Right atrium auricular region (tissue), 2 donors: ENCODE measurements at regions not wholly inside any gene's neighbourhood (a gene's known extent, or its start where the extent isn't known, plus 50 kb on each side); places are given as distances from the start of the nearest gene placed in this dataset.

Source experiments
- DNase-seq: peaks from one replicate; pipeline ENCODE4 v3.0.0-alpha.2; 2019; ENCODE audit warnings: low spot score
- H3K27ac ChIP-seq, 2 donors: fragments of 200-600 bp; sonication (generic); 1 replicate in 1 of 2; 2 replicates in 1 of 2; pipeline ENCODE4 v1.5.1; 2016 to 2019
- H3K27me3 ChIP-seq, 2 donors: fragments of 200-600 bp; sonication (generic); one replicate each; pipeline versions ENCODE4 v1.5.1 to v1.6.0; 2017 to 2019
- H3K36me3 ChIP-seq: fragments of 200-600 bp; sonication (generic); one replicate; pipeline ENCODE4 v1.5.1; 2016
- H3K4me1 ChIP-seq, 2 donors: fragments of 200-600 bp; sonication (generic); one replicate each; pipeline versions ENCODE4 v1.5.1 to v1.6.0; 2017 to 2019
- H3K4me3 ChIP-seq, 2 donors: fragments of 200-600 bp; sonication (generic); 1 replicate in 1 of 2; 2 replicates in 1 of 2; pipeline ENCODE4 v1.5.1; 2017 to 2019; ENCODE audit warnings: mild to moderate bottlenecking in 1 of 2, moderate library complexity in 1 of 2
- H3K9me3 ChIP-seq, 2 donors: fragments of 200-600 bp; sonication (generic); one replicate each; pipeline ENCODE4 v1.5.1; 2019
- TF ChIP-seq, protein P1 (sequence below), 2 donors: fragments of 200-600 bp; sonication (generic); IDR thresholded peaks; one replicate each; pipeline ENCODE4 v1.5.1; 2019; ENCODE audit warnings: antibody characterized with exemption in 2 of 2

GRCh38 chr16:80198311-80199299, 342.2 kb upstream of the DYNLRB2 start:
- Histone ChIP-seq H3K9me3 (no peaks in the 10 kb centered on the region), H3K4me1 (no peaks in the 10 kb centered on the region), H3K4me3 (no peak overlapping the region), H3K36me3 (no peaks in the 10 kb centered on the region), H3K27ac (no peak overlapping the region), H3K27me3 (no peaks in the 10 kb centered on the region)
- no peak for DNase-seq
- TF ChIP-seq, protein P1, sequence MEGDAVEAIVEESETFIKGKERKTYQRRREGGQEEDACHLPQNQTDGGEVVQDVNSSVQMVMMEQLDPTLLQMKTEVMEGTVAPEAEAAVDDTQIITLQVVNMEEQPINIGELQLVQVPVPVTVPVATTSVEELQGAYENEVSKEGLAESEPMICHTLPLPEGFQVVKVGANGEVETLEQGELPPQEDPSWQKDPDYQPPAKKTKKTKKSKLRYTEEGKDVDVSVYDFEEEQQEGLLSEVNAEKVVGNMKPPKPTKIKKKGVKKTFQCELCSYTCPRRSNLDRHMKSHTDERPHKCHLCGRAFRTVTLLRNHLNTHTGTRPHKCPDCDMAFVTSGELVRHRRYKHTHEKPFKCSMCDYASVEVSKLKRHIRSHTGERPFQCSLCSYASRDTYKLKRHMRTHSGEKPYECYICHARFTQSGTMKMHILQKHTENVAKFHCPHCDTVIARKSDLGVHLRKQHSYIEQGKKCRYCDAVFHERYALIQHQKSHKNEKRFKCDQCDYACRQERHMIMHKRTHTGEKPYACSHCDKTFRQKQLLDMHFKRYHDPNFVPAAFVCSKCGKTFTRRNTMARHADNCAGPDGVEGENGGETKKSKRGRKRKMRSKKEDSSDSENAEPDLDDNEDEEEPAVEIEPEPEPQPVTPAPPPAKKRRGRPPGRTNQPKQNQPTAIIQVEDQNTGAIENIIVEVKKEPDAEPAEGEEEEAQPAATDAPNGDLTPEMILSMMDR (IDR thresholded peaks at IDR 0.05): no peak

- TF ChIP-seq, protein P1 (IDR thresholded peaks at IDR 0.05): no peak
- no peak overlapping the region for H3K27ac ChIP-seq
- H3K9me3 ChIP-seq: no peaks in the 10 kb centered on the region
- no peaks in the 10 kb centered on the region for H3K36me3 ChIP-seq
- H3K4me1 ChIP-seq: no peaks in the 10 kb centered on the region
- no peaks in the 10 kb centered on the region for H3K27me3 ChIP-seq
- DNase-seq: no peak
- H3K4me3 ChIP-seq: no peak overlapping the region
Measured at GRCh38 chr16:80197741-80198201, 343.0 kb upstream of the DYNLRB2 start.

DNA sequence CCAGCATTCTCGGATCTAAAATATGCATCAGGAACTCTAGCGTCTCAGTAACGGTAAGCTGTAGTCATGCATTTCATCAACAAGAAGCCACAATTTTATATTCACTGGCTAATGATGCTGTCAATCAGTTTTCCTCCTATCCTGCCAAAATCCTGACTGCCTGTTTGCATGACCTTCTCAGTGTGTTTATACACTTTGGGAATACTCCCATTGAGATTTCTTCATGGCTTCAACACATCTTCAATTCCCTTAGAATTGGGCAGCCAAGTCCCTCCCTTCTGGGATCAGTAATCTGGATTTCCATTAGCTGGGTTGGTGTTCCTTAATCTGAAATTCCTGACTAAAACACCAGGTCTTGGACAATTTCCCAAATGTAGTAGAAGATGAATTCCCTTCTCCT, 348.9 kb upstream of the DYNLRB2 start:
- no peak for DNase-seq
- H3K27me3 ChIP-seq: no peaks in the 10 kb centered on the region
- no peaks in the 10 kb centered on the region for H3K36me3 ChIP-seq
- H3K4me1 ChIP-seq: no peaks in the 10 kb centered on the region
- H3K27ac ChIP-seq: no peak overlapping the region
- TF ChIP-seq, protein P1 (IDR thresholded peaks at IDR 0.05): no peak
- H3K9me3 ChIP-seq: no peaks in the 10 kb centered on the region
- no peak overlapping the region for H3K4me3 ChIP-seq

DNA sequence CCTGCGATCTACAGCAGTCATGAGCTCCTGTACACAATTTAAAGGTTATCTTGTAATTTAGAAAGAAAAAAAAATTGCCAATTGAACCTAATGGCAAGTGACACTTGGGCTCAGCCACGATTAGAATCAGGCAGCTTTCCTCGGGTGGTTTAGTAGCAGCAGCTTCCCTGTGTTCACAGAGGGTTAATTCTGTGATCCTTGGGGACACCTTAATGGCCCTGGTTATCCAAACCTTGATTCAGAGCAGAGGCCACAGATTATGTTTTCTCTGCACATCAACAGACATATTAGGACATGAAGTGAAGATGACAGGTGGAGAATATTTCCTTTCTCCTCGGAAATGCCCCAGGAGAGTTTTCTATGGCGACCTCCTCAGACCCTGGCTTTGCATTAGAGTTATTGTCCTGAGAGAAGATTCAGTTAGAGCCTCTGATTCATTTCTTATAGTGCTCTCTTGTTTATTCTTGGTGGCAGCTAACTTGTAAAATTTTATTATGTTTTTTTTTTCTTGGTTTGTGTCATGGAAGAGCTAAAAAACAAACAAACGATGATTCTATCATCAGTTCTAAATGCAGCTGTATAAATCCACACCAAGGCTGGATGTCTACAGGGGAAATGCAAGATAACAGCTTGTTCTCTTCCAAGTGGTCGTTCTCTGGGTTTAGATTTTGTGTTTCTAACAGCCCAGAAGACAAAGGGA, 351.2 kb upstream of the DYNLRB2 start:
- Histone ChIP-seq H3K9me3 (no peaks in the 10 kb centered on the region), H3K4me3 (no peak overlapping the region), H3K27ac (no peak overlapping the region), H3K27me3 (no peaks in the 10 kb centered on the region), H3K36me3 (no peaks in the 10 kb centered on the region), H3K4me1 (no peaks in the 10 kb centered on the region)
- TF ChIP-seq, protein P1 (IDR thresholded peaks at IDR 0.05): no peak
- DNase-seq: no peak

DNA sequence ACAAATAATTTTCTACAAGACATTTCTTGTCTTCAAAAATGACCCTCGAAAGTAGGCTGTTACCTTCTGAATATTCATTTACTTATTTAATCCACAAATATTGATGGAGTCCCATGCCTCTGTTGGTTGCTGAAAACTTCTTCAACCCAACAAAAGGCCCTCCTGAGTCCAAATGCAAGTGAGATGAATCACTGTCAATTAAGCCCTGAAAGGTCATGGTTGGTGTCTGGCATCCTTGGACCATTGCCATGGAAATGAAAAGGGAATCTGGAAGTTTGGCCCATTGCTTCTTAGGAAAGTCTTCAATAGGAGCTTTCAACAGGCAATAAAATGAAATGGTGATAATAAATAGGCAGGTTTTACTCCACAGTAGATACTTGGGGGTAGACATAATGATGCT, 364.7 kb upstream of the DYNLRB2 start:
- H3K27ac ChIP-seq: no peak overlapping the region
- no peak overlapping the region for H3K4me3 ChIP-seq
- no peaks in the 10 kb centered on the region for H3K36me3 ChIP-seq
- TF ChIP-seq, protein P1 (IDR thresholded peaks at IDR 0.05): no peak
- H3K27me3 ChIP-seq: no peaks in the 10 kb centered on the region
- no peaks in the 10 kb centered on the region for H3K9me3 ChIP-seq
- H3K4me1 ChIP-seq: no peaks in the 10 kb centered on the region
- no peak for DNase-seq
